GM21529 (cell line): ENCODE measurements at regions not wholly inside any gene's neighbourhood (a gene's known extent, or its start where the extent isn't known, plus 50 kb on each side); places are given as distances from the start of the nearest gene placed in this dataset.
"Not testable (repeated sequence)": the region's sequence is repeated elsewhere in the genome, so short reads cannot be mapped to it uniquely, and the experiment has no call there.

ENCODE experiments used
- ATAC-seq: cut with Tn5 transposase; IDR thresholded peaks from one replicate; pipeline ENCODE4 v1.9.1; 2021; ENCODE audit not compliant: unreplicated experiment

GRCh38 chr12:13570005-13570694 is 373.6 kb downstream of the EMP1 start:
- ATAC-seq: no peak

- no peak for ATAC-seq
Measured at GRCh38 chr12:13566292-13566691, 369.8 kb downstream of the EMP1 start.

DNA sequence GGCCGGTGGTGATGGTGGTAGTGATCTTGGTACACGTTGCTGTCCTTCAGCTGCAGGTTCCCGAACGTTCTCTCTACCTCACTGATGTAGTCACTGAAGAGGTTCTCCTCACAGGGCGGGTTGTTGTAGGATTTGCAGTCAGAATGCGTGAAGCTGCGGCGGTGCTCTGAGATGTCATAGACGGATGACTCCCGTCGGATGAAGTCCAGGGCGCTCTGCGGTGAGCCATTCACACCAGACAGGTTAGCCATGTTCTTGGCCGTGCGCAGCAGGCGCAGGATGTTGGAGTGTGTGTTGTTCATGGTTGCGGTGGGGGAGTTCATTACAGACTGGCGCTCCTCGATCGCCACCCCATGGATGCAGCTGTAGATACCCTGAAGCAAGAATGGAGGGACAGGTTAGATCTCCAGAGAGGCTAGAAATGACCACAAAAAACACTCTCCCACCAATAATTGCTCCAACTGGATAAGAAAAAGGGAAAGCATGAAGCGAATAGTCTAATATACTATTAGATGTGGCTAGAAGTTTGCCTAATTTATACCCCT is 367.8 kb downstream of the EMP1 start:
- ATAC-seq: no peak

- ATAC-seq: no peak
Measured at GRCh38 chr12:13563743-13564125, 367.2 kb downstream of the EMP1 start.

DNA sequence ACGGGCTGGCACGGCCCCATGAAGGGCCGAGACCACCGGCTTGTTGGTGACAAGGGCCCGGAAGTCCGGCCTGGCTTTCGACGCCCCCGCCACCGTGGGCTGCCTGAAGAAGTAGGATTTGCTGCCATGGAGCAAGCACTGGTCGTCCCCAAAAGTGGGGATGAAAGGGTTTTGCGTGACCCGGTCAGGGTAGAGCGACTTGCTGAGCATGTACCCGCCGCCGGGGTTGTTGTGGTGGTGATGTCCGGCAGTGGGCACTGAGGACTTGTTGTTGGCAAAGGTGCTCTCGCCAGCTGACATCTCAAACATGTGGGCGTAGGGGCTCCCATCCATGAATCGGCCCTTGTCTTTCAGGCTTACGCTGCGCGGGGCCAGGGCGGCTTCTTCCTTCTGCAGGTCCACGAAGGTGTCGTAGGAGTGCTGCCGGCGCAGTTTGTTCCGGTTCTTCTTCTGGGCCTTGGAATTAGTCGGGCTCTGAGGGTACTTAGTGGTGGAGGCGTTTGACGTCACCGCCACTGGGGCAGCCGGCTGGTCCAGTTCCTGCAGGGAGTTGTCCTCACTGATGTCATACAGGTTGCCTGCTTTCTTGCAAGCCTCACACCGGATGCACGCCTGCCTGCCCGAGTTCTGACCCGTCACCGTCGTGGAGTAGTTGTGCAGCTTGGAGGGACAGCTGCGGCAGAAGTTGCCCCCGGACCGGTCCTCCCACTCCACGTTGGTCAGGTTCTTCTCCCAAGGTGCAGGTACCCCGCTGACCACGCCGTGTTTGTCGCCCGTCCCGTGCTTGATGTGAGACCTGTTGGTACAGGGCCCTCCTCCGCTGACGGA is 366.6 kb downstream of the EMP1 start:
- ATAC-seq: no peak

DNA sequence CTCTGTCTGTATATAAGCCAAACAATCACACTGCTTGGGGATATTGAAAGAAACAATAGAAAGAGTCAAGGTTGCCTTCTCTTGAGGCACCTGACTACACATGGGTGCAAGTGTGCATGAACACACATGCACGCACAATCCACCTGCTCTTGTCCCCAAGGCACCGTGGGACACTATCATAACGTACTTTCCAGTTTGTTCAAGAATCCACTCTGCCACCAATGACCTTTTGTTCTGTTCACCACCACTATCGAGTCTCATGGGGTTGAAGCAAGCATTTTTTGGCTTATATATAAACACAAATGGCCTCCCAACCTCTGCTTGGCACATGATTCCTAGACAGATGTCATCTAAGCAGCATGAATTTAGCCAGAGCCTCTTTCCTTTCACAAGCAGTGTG is 365.4 kb downstream of the EMP1 start:
- no peak for ATAC-seq

GRCh38 chr12:13559318-13559978 is 362.9 kb downstream of the EMP1 start:
- ATAC-seq: no peak

DNA sequence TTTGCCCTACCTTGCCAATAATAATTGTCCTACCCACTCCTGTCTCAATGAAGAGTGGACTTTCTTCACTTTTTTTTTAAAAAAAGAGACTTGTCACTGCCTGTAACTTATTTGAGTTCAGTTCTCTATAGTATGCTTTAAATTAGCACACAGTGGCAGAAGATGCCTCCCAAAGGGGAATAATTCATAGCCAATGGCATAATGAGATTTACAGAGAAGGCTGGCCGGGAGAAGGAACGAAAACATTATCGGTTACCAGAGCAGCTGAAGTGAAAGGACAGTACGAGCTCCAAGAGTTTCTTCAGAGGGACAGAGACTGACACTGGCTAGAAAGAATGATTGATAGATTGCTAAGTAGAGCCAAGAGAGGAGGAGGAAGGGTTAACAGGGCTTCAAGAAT is 356.3 kb downstream of the EMP1 start:
- ATAC-seq: no peak

DNA sequence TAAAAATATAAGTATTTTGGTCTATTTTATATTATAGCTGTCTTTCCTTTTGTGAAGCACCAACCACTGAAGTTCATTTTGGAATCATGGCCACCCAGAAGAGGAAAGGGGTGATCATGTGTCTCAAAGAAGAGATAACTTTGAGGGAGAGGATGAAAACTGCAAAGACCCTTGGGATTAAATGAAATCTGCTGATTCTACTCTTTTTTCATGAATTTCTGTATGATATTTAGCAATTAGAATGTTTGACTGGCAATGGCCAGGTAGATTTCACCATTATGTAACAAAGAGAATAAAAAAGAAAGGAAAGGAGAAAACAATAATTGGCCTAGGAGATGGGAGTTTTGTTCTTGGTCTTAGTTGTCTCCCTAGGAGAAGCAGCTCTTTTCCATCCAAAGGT is 350.8 kb downstream of the EMP1 start:
- no peak for ATAC-seq

DNA sequence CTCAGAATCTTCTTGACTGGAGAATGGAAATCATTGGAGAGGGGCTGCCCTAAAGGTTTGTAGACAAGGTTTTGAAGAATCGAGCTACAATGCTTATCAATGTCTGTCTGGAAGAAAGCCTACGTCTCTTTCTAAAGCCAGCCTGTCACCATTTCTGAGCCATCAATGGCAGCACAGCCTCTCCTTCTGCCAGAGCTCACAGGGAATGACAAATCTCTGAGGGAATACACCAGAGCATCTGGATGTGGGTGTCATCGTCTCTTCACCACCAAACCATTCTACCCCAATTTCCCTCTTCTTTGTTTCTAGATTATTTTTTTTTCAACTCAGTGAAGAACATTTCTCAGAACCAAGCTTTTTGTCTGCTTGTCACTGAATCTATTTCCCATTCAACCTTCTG is 349.7 kb downstream of the EMP1 start:
- no peak for ATAC-seq

DNA sequence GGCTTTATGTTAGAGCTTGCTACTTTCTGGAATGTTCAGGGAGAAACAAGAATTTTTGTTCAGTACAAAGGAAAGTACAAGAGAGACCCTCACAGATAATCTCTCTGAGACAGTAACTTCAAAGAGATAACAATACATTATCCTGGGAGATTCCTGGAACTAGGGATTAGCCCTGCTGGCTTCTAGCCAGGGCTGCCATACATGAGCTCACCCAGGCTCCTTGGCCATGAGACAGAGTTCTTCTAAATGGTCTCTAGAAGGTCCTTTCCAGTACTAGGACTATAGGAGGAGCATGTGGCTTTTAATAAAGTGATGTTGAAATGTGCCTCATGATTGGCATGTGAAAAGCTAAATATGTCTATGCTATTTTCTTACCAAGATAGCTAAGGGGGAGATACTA is 342.5 kb downstream of the EMP1 start:
- no peak for ATAC-seq

DNA sequence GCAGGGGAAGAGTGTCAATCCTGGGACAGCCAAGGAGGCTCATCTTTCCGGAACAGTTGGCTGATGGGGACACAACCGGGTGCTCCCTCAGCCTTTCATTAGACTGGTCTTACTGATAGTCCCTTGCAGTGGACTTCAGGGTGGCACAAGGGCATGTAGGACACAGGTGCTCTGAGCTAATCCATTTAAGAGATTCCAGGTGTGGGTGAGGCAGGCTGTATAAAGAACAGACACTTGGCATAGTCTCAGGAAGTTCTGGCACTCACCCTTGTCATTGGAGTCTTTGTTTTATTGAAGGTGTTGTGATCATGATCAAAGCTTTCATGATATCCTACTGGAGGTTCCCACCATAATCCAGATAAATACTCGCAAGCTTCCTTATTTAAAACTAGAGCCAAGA is 341.6 kb downstream of the EMP1 start:
- no peak for ATAC-seq

DNA sequence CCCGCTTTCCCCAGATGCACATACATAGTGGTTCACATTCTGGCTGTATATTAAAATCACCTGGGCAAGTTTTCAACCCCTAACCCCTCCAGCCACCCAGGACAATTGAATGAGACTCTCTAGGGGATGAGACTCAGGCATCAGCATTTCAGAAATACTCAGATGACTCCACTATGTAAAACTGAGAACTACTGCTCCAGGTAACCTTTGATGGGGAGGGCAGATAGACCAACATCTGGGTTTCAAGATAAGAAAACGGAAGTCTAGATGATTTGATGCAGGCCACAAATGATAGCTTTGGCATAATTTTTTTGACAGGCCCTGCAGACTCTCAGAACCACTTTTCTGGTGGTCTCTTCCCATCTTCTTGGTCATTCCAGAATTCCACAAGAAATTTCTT is 341.1 kb downstream of the EMP1 start:
- peak; percentile 74 for ATAC-seq

DNA sequence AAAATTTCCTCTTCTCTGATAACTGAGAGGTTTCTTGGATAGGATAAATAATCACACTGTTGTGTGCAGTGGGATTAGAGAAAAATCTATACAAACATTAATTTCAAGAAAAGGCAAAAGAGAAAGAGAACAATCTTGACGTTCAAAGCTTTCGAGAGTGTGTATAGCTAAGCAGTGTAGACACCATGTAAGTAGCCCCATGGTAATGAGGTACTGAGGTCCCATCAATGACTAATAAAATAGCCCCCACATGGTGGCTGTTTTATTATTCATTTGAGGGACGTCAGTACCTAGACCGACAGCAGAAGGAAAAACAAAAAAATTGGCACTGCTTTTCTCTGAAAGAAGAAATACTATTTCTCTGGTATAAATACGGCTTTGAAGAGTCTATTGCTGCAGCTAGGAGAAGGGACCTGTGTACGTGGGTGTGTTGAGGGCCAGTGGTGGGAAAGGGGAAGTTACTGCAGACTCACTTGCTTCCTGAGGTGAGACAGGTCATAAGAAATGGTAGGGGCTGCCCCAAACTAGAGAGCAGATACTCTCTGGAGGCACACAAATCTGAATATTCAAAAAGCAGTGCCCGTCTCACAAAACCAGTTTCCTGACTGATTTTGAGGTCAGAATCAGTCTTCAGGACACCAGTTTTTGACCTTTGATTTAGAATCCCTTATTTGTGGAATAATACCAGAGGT is 339.8 kb downstream of the EMP1 start:
- peak; percentile 97 for ATAC-seq

GRCh38 chr12:13534645-13535398 is 338.3 kb downstream of the EMP1 start:
- no peak for ATAC-seq

DNA sequence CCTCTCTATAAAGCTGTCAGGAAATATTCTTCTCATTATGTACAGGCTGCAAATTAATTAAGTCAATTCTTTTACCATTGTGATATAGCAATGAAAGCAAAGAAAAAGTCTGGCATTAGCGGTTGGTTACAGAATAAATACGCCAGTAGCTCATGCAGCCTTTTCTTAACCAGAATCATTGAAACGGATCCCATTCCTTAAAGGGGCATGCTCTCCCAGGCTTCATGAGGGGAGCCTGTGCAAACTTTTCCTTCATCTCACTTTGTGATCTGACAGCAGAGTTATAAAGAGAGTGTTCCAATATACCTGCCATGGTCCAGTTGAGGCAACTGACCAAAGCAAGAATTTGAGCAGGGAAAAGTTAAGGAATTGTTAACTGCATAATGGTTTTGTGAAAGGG is 337.7 kb downstream of the EMP1 start:
- no peak for ATAC-seq

DNA sequence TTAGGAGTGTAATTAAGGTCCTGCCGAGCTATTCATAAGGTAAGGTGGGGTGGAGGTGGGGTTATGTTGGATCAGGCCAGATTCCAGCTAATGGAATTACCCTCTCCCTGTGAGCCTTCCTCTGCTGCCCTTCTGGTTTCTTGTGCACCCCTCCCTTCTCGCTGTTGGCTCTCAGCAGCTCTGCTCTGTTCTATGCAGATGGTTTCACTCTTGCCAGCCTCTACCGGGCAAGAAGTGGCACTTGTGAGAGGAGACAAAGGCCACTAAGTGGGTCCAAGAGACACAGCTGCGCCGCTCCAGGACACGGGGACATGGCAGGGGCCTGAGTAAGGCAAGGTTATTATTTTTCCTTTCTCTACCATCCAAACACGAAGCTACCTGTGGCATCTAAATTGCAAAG is 334.4 kb downstream of the EMP1 start:
- no peak for ATAC-seq

DNA sequence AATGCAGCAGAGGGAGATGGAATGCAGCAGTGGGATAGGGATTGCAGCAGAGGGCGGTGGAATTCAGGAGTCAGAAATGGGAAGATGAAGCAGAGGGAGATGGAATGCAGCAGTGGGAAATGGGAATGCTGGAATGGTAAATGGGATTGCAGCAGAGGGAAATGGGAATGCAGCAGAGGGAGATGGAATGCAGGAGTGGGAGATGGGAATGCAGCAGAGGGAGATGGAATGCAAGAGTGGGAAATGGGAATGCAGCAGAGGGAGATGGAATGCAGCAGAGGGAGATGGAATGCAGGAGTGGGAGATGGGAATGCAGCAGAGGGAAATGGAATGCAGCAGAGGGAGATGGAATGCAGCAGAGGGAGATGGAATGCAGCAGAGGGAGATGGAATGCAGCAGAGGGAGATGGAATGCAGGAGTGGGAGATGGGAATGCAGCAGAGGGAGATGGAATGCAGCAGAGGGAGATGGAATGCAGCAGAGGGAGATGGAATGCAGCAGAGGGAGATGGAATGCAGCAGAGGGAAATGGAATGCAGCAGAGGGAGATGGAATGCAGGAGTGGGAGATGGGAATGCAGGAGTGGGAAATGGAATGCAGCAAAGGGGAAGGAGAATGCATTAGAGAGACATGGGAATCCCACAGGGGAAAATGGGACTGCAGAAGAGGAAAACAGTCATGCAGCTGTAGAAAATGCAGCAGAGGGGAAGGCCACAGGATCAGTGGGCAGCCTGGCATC is 329.8 kb downstream of the EMP1 start:
- ATAC-seq: not testable (repeated sequence)

GRCh38 chr12:13523536-13524307 is 327.2 kb downstream of the EMP1 start:
- no peak for ATAC-seq
